ENCODE measurements at regions not wholly inside any gene's neighbourhood (a gene's known extent, or its start where the extent isn't known, plus 50 kb on each side); places are given as distances from the start of the nearest gene placed in this dataset.

DNA sequence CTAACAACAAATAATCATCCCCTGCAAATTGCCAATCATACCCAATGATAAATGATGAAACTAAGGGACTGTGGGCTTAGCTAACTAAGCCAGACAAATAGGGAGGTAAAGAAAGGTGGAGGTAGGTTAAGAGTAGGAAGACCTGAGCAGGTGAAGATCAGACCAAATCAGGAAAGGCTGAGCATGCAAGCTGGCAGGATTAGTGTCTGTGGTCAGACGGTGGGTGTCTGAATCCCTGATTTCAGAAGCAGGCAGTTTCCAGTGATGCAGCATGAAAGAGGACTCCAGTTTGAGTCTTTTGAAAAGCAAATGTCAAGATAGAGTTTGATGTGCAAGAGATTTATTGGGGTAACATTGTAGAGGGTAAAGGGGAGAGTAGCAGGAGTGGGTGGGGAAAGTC lies 181.4 kb upstream of the MYLIP start:
- H3K4me3 ChIP-seq (ENCODE audit: low read depth, low read length): no peak overlapping the region
- DNase-seq (ENCODE audit: low read depth): no peak
- TF ChIP-seq, protein P1, sequence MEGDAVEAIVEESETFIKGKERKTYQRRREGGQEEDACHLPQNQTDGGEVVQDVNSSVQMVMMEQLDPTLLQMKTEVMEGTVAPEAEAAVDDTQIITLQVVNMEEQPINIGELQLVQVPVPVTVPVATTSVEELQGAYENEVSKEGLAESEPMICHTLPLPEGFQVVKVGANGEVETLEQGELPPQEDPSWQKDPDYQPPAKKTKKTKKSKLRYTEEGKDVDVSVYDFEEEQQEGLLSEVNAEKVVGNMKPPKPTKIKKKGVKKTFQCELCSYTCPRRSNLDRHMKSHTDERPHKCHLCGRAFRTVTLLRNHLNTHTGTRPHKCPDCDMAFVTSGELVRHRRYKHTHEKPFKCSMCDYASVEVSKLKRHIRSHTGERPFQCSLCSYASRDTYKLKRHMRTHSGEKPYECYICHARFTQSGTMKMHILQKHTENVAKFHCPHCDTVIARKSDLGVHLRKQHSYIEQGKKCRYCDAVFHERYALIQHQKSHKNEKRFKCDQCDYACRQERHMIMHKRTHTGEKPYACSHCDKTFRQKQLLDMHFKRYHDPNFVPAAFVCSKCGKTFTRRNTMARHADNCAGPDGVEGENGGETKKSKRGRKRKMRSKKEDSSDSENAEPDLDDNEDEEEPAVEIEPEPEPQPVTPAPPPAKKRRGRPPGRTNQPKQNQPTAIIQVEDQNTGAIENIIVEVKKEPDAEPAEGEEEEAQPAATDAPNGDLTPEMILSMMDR (IDR thresholded peaks at IDR 0.05; ENCODE audit: control insufficient read depth, extremely low read depth, insufficient read depth): no peak

DNA sequence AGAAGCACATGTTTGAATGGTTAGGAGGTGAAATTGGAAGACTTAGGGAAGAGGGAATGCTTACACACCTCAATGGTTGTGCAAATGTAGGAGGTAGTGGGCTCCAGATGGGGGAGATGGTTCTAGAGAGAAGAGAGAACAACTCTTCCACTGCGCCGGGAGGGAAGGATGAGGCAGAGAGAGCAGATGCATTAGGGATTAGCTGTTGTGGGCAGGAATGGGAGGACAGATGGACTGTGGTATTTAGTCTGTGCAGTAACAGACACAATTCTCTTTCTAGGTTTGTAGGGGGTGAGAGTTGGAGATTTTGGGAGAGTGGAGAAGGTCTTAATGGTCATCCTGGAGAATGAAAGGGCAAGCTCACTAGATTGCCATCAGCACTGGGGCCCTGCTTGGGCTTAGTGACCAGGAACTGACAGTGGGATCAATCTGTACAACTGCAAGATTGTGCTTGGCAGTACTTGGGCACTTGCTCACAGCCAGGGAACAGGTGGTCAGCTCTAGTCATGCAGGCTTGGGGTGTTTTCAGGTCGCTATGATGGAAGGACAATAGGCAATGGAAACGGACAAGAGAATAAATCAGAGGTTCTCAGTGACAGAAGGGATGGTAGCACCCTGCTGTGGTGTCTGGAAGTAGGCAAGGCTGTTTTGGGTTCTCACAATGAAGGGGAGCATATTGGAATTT lies 182.0 kb upstream of the MYLIP start:
- DNase-seq (ENCODE audit: low read depth): no peak
- H3K4me3 ChIP-seq (ENCODE audit: low read depth, low read length): no peak overlapping the region
- TF ChIP-seq, protein P1 (IDR thresholded peaks at IDR 0.05; ENCODE audit: control insufficient read depth, extremely low read depth, insufficient read depth): no peak

DNA sequence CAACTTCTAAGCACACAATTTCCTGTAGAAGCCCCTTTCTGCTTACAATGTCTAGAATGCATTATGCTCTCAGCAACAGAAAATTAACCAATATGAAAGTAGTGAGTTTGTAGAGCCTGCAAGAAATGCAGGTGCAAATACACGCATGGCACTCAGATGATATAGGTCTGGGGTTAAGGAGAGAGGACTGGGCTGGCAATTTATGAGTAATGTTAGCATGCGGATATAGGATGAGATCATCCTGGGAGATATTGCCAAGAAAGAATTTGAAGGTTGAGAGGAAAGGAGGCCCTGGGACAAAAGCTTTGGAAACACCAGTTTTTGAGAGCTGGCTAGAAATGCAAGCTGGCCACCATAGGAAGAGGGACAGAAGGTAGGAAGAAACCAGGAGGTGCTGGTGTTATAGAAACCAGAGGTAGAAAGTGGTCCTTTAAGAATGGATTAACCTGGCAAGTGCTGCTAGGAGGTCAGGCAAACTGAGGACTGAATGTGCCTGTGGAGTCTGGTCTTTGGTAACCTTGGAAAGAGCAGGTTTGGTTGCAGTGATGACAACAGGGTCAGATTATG lies 183.2 kb upstream of the MYLIP start:
- DNase-seq (ENCODE audit: low read depth): peak; percentile 52
- no peak overlapping the region for H3K4me3 ChIP-seq (ENCODE audit: low read depth, low read length)
- TF ChIP-seq, protein P1 (IDR thresholded peaks at IDR 0.05; ENCODE audit: control insufficient read depth, extremely low read depth, insufficient read depth): no peak

DNA sequence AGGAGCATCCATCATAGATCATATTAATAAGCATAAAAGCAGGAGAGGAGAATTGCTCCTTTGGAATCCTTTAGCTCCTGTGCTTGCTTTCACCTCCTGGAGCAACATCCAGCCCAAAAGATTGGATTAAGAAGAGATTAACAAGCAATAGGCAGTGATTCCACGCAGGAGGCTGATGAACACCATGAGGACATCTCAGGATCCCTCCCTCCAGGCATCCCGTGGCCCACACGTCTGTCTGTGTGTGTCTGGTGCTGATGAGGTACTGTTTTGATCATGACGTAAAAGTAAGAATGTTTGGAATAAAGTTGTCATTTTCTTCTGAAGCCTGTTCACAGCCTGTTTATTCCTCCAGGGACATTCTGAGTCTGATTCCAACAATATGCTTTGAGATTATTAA lies 185.5 kb upstream of the MYLIP start:
- no peak for DNase-seq (ENCODE audit: low read depth)
- H3K4me3 ChIP-seq (ENCODE audit: low read depth, low read length): no peak overlapping the region
- TF ChIP-seq, protein P1 (IDR thresholded peaks at IDR 0.05; ENCODE audit: control insufficient read depth, extremely low read depth, insufficient read depth): no peak

DNA sequence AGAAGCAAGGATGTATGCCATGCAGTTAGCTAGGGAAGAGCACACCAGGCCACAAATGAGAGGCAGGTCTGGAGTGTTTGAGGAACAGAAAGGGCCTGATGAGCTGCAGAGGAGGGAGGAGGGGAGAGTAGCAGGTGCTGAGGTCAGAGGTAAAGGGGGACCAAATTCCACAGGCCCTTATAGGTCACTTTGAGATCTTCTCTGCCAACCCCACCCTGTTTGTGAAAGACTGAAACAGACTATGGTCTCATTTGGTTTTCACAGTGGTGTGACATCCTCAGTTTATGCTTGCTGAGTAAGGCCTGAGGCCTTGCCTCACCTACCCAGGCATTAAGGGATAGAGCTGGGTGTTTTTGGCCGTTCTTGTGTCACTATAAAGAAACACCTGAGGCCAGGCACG lies 187.7 kb upstream of the MYLIP start:
- TF ChIP-seq, protein P1 (IDR thresholded peaks at IDR 0.05; ENCODE audit: control insufficient read depth, extremely low read depth, insufficient read depth): no peak
- DNase-seq (ENCODE audit: low read depth): no peak
- no peak overlapping the region for H3K4me3 ChIP-seq (ENCODE audit: low read depth, low read length)

DNA sequence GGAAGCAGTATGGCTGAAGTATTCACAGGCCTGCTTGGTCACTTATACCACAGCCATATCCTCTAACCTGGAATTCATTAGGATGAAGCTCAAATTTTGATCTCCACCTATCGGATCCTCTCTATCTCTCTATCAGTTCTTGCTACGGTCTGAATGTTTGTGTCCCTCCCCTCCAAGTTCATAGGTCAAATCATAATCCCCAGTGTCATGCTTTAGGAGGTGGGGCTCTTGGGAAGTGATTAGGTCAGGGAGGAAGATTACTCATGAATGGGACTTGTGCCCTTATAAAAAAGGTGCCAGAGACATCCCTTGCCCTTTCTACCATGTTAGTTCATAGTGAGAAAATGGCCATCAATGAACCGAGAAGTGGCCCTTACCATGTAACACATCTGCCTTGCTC lies 190.8 kb upstream of the MYLIP start:
- DNase-seq (ENCODE audit: low read depth): no peak
- H3K4me3 ChIP-seq (ENCODE audit: low read depth, low read length): no peak overlapping the region
- TF ChIP-seq, protein P1 (IDR thresholded peaks at IDR 0.05; ENCODE audit: control insufficient read depth, extremely low read depth, insufficient read depth): no peak

DNA sequence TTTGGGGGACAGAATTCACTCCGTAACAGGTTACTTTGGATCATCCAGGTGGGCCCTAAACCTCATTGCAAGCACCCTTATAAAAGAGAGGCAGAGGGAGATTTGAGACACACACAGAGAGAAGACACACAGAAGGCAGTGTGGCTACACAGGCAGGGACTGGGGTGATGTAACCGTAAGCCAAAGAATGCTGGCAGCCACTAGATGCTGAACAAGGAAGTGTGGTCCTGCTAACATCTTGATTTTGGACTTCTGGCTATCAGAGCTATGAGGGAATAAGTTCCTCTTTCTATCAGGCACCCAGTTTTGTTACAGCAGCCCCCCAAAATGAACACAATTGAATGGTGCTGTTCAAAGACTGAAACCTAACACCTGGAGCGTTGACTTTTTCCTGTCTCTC lies 191.3 kb upstream of the MYLIP start:
- no peak for DNase-seq (ENCODE audit: low read depth)
- H3K4me3 ChIP-seq (ENCODE audit: low read depth, low read length): no peak overlapping the region
- TF ChIP-seq, protein P1 (IDR thresholded peaks at IDR 0.05; ENCODE audit: control insufficient read depth, extremely low read depth, insufficient read depth): no peak

Data from LNCaP clone FGC (cell line).